ENCODE measurements at regions not wholly inside any gene's neighbourhood (a gene's known extent, or its start where the extent isn't known, plus 50 kb on each side); places are given as distances from the start of the nearest gene placed in this dataset.

DNA sequence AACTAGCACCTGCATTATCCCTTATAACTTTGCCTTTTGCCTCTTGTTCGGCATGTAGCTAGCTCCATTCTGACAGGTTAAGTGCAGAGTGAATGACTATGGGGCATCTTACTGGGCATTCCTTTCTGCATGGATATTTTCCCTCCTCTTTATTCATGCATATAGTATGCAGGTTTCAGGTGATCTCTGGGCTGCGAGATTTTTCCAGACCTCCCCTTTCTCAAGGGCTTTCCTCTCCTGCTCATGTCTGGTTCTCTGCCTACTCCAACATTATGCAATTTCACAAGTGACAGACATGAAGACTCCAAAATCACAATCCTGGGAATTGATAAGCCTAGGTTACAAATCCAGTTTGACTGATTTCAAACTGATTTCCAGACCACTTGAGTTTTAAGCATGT is 503.8 kb downstream of the NXPH1 start:
- FAIRE-seq, result no peak
- no peak for DNase-seq (ENCODE audit: low read depth)
- TF ChIP-seq, protein P1, sequence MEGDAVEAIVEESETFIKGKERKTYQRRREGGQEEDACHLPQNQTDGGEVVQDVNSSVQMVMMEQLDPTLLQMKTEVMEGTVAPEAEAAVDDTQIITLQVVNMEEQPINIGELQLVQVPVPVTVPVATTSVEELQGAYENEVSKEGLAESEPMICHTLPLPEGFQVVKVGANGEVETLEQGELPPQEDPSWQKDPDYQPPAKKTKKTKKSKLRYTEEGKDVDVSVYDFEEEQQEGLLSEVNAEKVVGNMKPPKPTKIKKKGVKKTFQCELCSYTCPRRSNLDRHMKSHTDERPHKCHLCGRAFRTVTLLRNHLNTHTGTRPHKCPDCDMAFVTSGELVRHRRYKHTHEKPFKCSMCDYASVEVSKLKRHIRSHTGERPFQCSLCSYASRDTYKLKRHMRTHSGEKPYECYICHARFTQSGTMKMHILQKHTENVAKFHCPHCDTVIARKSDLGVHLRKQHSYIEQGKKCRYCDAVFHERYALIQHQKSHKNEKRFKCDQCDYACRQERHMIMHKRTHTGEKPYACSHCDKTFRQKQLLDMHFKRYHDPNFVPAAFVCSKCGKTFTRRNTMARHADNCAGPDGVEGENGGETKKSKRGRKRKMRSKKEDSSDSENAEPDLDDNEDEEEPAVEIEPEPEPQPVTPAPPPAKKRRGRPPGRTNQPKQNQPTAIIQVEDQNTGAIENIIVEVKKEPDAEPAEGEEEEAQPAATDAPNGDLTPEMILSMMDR (IDR thresholded peaks at IDR 0.05; ENCODE audit: insufficient read depth, low read length, severe bottlenecking), result no peak
- Histone ChIP-seq H3K27me3 (ENCODE audit: control insufficient read depth, insufficient read depth, low read length) (no peaks in the 10 kb centered on the region), H3K36me3 (ENCODE audit: control insufficient read depth, insufficient read depth, low read length) (no peaks in the 10 kb centered on the region), H3K4me3 (ENCODE audit: low read depth, low read length) (no peak overlapping the region)

- DNase-seq (ENCODE audit: low read depth) (no peak), FAIRE-seq (no peak)
- no peaks in the 10 kb centered on the region for H3K27me3 ChIP-seq (ENCODE audit: control insufficient read depth, insufficient read depth, low read length)
- H3K4me3 ChIP-seq (ENCODE audit: low read depth, low read length), result no peak overlapping the region
- H3K36me3 ChIP-seq (ENCODE audit: control insufficient read depth, insufficient read depth, low read length), result no peaks in the 10 kb centered on the region
- TF ChIP-seq, protein P1 (IDR thresholded peaks at IDR 0.05; ENCODE audit: insufficient read depth, low read length, severe bottlenecking), result no peak
Measured at GRCh38 chr7:8938044-8938805, 504.8 kb downstream of the NXPH1 start.

DNA sequence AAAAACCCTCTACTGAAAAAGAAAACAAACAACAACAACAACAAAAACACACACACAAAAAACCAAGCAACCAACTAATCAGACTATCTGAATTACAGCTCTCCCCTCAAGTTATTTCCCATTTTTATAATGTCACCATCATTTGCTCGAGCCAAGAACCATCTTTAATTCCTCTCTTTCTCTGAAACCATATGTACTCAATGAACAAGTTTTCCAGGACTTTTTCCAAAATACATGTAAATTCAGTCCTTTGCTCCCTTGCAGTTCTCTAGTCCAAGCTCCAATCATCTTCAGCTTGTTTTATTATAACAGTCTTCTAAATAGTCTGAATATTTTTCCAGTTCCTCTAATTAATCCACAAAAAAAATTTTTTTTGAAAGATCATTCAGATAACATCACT is 506.0 kb downstream of the NXPH1 start:
- TF ChIP-seq, protein P1 (IDR thresholded peaks at IDR 0.05; ENCODE audit: insufficient read depth, low read length, severe bottlenecking), result no peak
- FAIRE-seq (no peak), DNase-seq (ENCODE audit: low read depth) (no peak)
- Histone ChIP-seq H3K4me3 (ENCODE audit: low read depth, low read length) (no peak overlapping the region), H3K27me3 (ENCODE audit: control insufficient read depth, insufficient read depth, low read length) (no peaks in the 10 kb centered on the region), H3K36me3 (ENCODE audit: control insufficient read depth, insufficient read depth, low read length) (no peaks in the 10 kb centered on the region)

GRCh38 chr7:8963722-8964121 is 530.3 kb downstream of the NXPH1 start:
- Histone ChIP-seq H3K4me3 (ENCODE audit: low read depth, low read length) (no peak overlapping the region), H3K36me3 (ENCODE audit: control insufficient read depth, insufficient read depth, low read length) (no peaks in the 10 kb centered on the region), H3K27me3 (ENCODE audit: control insufficient read depth, insufficient read depth, low read length) (no peaks in the 10 kb centered on the region)
- FAIRE-seq (no peak), DNase-seq (ENCODE audit: low read depth) (no peak)
- TF ChIP-seq, protein P1 (IDR thresholded peaks at IDR 0.05; ENCODE audit: insufficient read depth, low read length, severe bottlenecking), result no peak

DNA sequence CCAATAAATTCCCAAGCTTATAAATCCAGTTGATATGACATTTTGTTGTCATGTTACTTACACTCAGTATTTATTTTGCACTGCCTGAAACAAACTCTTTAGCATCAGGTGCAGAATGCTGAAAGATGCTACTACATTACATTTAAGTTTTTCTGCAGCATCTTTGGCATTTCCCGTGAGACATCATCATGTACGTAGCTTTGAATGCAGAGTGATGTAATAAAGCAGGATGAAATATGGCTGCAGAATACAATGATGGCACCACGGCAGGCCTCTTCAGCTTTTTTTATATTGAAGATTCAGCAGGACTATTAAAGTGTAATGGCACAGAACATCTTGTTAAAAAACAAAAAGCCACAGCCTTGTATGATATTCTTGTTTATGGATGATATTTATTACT is 531.8 kb downstream of the NXPH1 start:
- Histone ChIP-seq H3K4me3 (ENCODE audit: low read depth, low read length) (no peak overlapping the region), H3K36me3 (ENCODE audit: control insufficient read depth, insufficient read depth, low read length) (no peaks in the 10 kb centered on the region), H3K27me3 (ENCODE audit: control insufficient read depth, insufficient read depth, low read length) (no peaks in the 10 kb centered on the region)
- TF ChIP-seq, protein P1 (IDR thresholded peaks at IDR 0.05; ENCODE audit: insufficient read depth, low read length, severe bottlenecking), result no peak
- no peak for DNase-seq (ENCODE audit: low read depth)
- no peak for FAIRE-seq

DNA sequence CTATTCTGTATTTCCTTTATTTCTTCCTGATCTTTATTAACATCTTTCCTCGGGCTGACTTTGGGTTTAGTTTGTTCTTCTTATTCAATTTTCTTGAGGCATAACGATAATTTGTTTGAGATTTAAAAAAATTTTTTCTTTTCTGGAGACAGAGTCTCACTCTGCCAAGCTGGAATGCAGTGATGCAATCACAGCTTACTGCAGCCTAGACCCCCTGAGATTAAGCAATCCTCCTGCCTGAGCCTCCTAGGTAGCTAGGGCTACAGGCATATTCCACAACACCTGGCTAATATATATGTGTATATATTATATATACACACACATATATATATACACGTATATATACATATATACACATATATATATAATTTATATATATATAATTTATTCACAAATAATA is 540.2 kb downstream of the NXPH1 start:
- H3K27me3 ChIP-seq (ENCODE audit: control insufficient read depth, insufficient read depth, low read length), result no peaks in the 10 kb centered on the region
- no peaks in the 10 kb centered on the region for H3K36me3 ChIP-seq (ENCODE audit: control insufficient read depth, insufficient read depth, low read length)
- H3K4me3 ChIP-seq (ENCODE audit: low read depth, low read length), result no peak overlapping the region
- FAIRE-seq, result no peak
- DNase-seq (ENCODE audit: low read depth), result no peak
- TF ChIP-seq, protein P1 (IDR thresholded peaks at IDR 0.05; ENCODE audit: insufficient read depth, low read length, severe bottlenecking), result no peak
